ENCODE measurements at regions not wholly inside any gene's neighbourhood (a gene's known extent, or its start where the extent isn't known, plus 50 kb on each side); places are given as distances from the start of the nearest gene placed in this dataset.

DNA sequence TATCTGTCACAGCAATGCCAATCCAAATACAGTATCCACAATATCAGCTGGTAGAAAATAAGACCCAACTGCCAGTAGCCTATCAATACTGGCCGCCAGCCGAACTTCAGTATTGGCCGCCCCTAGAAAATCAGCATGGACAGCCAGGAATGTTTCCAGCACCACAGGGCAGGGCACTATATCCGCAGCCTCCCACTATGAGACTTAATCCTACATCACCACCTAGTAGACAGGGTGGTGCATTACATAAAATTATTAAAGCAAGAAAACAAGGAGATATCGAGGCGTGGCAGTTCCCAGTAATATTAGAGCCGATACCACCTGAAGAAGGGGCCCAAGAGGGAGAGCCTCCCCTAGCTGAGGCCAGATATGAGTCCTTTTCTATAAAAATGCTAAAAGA, 111.3 kb downstream of the ZNF486 start:
- no peak overlapping the region for H2BK5ac ChIP-seq (ENCODE audit: low read depth, low read length, poor library complexity, severe bottlenecking)
- H3K14ac ChIP-seq (replicated peaks; ENCODE audit: low read depth, low read length) = no peak overlapping the region
- no peaks in the 10 kb centered on the region for H3K9me1 ChIP-seq (ENCODE audit: insufficient read depth, low read length)
- no peak overlapping the region for H4K5ac ChIP-seq (ENCODE audit: low read depth, low read length)
- no CpG with 5 or more reads among the region's 7 CpGs for WGBS, 2 experiments (ENCODE audit: extremely low coverage in 2 of 2, insufficient read length in 1 of 2)
- H3K18ac ChIP-seq (ENCODE audit: low read depth, low read length) = no peak overlapping the region
- DNase-seq (no peak), ATAC-seq (ENCODE audit: low read depth) (no peak)
- H2BK15ac ChIP-seq (ENCODE audit: low read depth, low read length) = no peak overlapping the region
- ChIA-PET POLR2A (ENCODE audit: unreplicated experiment) (no interaction called here), CTCF (no interaction called here)
- no peak overlapping the region for H2AFZ ChIP-seq (replicated peaks; ENCODE audit: low read length, poor library complexity)
- H3K4me2 ChIP-seq (ENCODE audit: low read depth, low read length) = no peak overlapping the region
- no peak overlapping the region for H3K23ac ChIP-seq (ENCODE audit: low read depth, low read length)
- H3K4ac ChIP-seq (ENCODE audit: low read depth, low read length) = no peak overlapping the region
- in situ Hi-C loops (cut with MboI; ENCODE audit: low sequenced_read_pairs) (no loop called here), dilution Hi-C loops (cut with HindIII; ENCODE audit: low sequenced_read_pairs, unreplicated experiment) (no loop called here), intact Hi-C loops (cut with micrococcal nuclease) (no loop called here)
- H3K27ac ChIP-seq (ENCODE audit: insufficient read depth, low read length) = no peak overlapping the region
- no peaks in the 10 kb centered on the region for H3K79me1 ChIP-seq (ENCODE audit: low read depth in 1 of 2, low read length in 2 of 2)
- H3K4me3 ChIP-seq (ENCODE audit: insufficient read depth, low read depth, low read length) = no peak overlapping the region
- no peak overlapping the region for H4K8ac ChIP-seq (ENCODE audit: low read depth in 2 of 2, low read length in 2 of 2)
- BruUV-seq (replicated peaks) = no TSS peak
- no peak overlapping the region for H3K9ac ChIP-seq (ENCODE audit: low read depth, low read length)
- no peak overlapping the region for H4K91ac ChIP-seq (ENCODE audit: insufficient read depth, low read depth, low read length)
- H3K36me3 ChIP-seq (ENCODE audit: control insufficient read depth, insufficient read depth, low read length) = no peaks in the 10 kb centered on the region
- no peaks in the 10 kb centered on the region for H3K27me3 ChIP-seq (ENCODE audit: control insufficient read depth, insufficient read depth, low read length)
- H2AK9ac ChIP-seq (replicated peaks; ENCODE audit: low read depth, low read length, poor library complexity) = no peak overlapping the region
- H3K56ac ChIP-seq (ENCODE audit: extremely low read depth, insufficient read depth, low read length) = no peak overlapping the region
- H2BK20ac ChIP-seq (ENCODE audit: low read depth, low read length) = no peak overlapping the region
- TF ChIP-seq SMC3 (IDR thresholded peaks at IDR 0.05; ENCODE audit: low read depth, low read length) (no peak), MAZ (IDR thresholded peaks at IDR 0.05; ENCODE audit: borderline replicate concordance, low read depth, low read length) (no peak), FOS (IDR thresholded peaks at IDR 0.05; ENCODE audit: low read depth, low read length) (no peak), CEBPB (IDR thresholded peaks at IDR 0.05; ENCODE audit: low read depth, low read length) (no peak), POLR2A (IDR thresholded peaks at IDR 0.05; ENCODE audit: low read depth, low read length) (no peak), MAFK (IDR thresholded peaks at IDR 0.05; ENCODE audit: low read depth, low read length) (no peak), NFE2L2 (IDR thresholded peaks at IDR 0.05; ENCODE audit: low read depth, low read length) (no peak), CHD1 (IDR thresholded peaks at IDR 0.05; ENCODE audit: low read depth, low read length) (no peak), BHLHE40 (IDR thresholded peaks at IDR 0.05; ENCODE audit: low read depth, low read length) (no peak), RFX5 (IDR thresholded peaks at IDR 0.05; ENCODE audit: low read depth, low read length) (no peak), MXI1 (IDR thresholded peaks at IDR 0.05; ENCODE audit: borderline replicate concordance, low read depth, low read length) (no peak)
- TF ChIP-seq, protein P1, sequence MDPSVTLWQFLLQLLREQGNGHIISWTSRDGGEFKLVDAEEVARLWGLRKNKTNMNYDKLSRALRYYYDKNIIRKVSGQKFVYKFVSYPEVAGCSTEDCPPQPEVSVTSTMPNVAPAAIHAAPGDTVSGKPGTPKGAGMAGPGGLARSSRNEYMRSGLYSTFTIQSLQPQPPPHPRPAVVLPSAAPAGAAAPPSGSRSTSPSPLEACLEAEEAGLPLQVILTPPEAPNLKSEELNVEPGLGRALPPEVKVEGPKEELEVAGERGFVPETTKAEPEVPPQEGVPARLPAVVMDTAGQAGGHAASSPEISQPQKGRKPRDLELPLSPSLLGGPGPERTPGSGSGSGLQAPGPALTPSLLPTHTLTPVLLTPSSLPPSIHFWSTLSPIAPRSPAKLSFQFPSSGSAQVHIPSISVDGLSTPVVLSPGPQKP (IDR thresholded peaks at IDR 0.05; ENCODE audit: borderline replicate concordance, low read depth, low read length) = no peak
- TF ChIP-seq, protein P2, sequence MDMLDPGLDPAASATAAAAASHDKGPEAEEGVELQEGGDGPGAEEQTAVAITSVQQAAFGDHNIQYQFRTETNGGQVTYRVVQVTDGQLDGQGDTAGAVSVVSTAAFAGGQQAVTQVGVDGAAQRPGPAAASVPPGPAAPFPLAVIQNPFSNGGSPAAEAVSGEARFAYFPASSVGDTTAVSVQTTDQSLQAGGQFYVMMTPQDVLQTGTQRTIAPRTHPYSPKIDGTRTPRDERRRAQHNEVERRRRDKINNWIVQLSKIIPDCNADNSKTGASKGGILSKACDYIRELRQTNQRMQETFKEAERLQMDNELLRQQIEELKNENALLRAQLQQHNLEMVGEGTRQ (IDR thresholded peaks at IDR 0.05; ENCODE audit: low read depth, low read length) = no peak
- no peaks in the 10 kb centered on the region for H3K4me1 ChIP-seq (ENCODE audit: control insufficient read depth, insufficient read depth, low read length)
- H3K9me3 ChIP-seq (ENCODE audit: control insufficient read depth, insufficient read depth, low read length) = peaks cover 8% of the 10 kb centered on the region
- no peaks in the 10 kb centered on the region for H4K20me1 ChIP-seq (ENCODE audit: insufficient read depth, low read length)
- H2AK5ac ChIP-seq (ENCODE audit: low read depth, low read length) = no peak overlapping the region
- H2BK120ac ChIP-seq (ENCODE audit: low read depth, low read length) = no peak overlapping the region
